T-cell (primary cell): ENCODE measurements at regions not wholly inside any gene's neighbourhood (a gene's known extent, or its start where the extent isn't known, plus 50 kb on each side); places are given as distances from the start of the nearest gene placed in this dataset.
"Not testable (repeated sequence)": the region's sequence is repeated elsewhere in the genome, so short reads cannot be mapped to it uniquely, and the experiment has no call there.

ENCODE experiments used
- ATAC-seq, 4 experiments: fragments of 200-7000 bp in 3 of 4; fragments of 150-1000 bp in 1 of 4; cut with Tn5 transposase; replicated peaks in 1 of 4; 1 replicate in 3 of 4; 2 replicates in 1 of 4; pipeline ENCODE4 v1.10.0; 2021; ENCODE audit warnings: moderate library complexity in 3 of 4, mild to moderate bottlenecking in 2 of 4, moderate number of reproducible peaks in 1 of 4
- CTCF ChIA-PET, 2 donors: fragments of 300-600 bp; sonication (Branson Sonifier 250); formaldehyde crosslinking; loops; one replicate each; lab custom pipeline; 2022; ENCODE audit warnings: antibody characterized with exemption in 2 of 2; lab: Charles Lee
- POLR2A ChIA-PET, 2 donors: fragments of 300-600 bp; sonication (Branson Sonifier 250); formaldehyde crosslinking; loops; one replicate each; lab custom pipeline; 2022; ENCODE audit warnings: antibody characterized with exemption in 2 of 2; lab: Charles Lee
- DNase-seq, 35 experiments: peaks; one replicate each; pipeline versions ENCODE4 v3.0.0 to v3.0.0-alpha.2; 2013 to 2023
- H3K27ac ChIP-seq: one replicate; pipeline ENCODE4 v1.5.1; 2013; ENCODE audit warnings: low read length
- H3K27me3 ChIP-seq, 2 experiments: replicated peaks in 1 of 2; 1 replicate in 1 of 2; 2 replicates in 1 of 2; pipeline versions ENCODE4 v1.6.1 to v1.7.0; 2013; ENCODE audit warnings: low read length in 1 of 2, mixed read lengths in 1 of 2; ENCODE audit not compliant: control insufficient read depth in 2 of 2, insufficient read depth in 2 of 2; ENCODE audit errors: extremely low read depth in 1 of 2
- H3K36me3 ChIP-seq, 2 donors: 1 replicate in 1 of 2; 2 replicates in 1 of 2; pipeline versions ENCODE4 v1.6.1 to v1.7.0; 2013; ENCODE audit warnings: low read length in 1 of 2; ENCODE audit not compliant: control insufficient read depth in 2 of 2, insufficient read depth in 1 of 2; ENCODE audit errors: extremely low read depth in 1 of 2
- H3K4me1 ChIP-seq, 2 experiments: 1 replicate in 1 of 2; 2 replicates in 1 of 2; pipeline versions ENCODE4 v1.6.1 to v1.7.0; 2013; ENCODE audit warnings: low read length in 2 of 2, mixed read lengths in 1 of 2; ENCODE audit not compliant: insufficient read depth in 2 of 2, control insufficient read depth in 1 of 2; ENCODE audit errors: extremely low read depth in 1 of 2
- H3K4me3 ChIP-seq, 2 donors: 1 replicate in 1 of 2; 2 replicates in 1 of 2; pipeline versions ENCODE4 v1.5.1 to v1.7.0; 2013; ENCODE audit warnings: mild to moderate bottlenecking in 2 of 2, low read length in 1 of 2, moderate library complexity in 1 of 2; ENCODE audit not compliant: control insufficient read depth in 1 of 2; ENCODE audit errors: extremely low read depth in 1 of 2
- H3K9me3 ChIP-seq: 2 replicates; pipeline ENCODE4 v1.7.0; 2013
- H3K27ac Mint-ChIP-seq, 2 donors: one replicate each; pipeline ENCODE4 v1.8.0; 2020 to 2021; ENCODE audit warnings: mild to moderate bottlenecking in 2 of 2, mixed read lengths in 2 of 2
- H3K27me3 Mint-ChIP-seq, 2 donors: one replicate each; pipeline ENCODE4 v1.8.0; 2021 to 2022; ENCODE audit warnings: mixed read lengths in 2 of 2
- H3K36me3 Mint-ChIP-seq: one replicate; pipeline ENCODE4 v1.8.0; 2021; ENCODE audit warnings: mixed read lengths
- H3K4me1 Mint-ChIP-seq, 3 donors: one replicate each; pipeline ENCODE4 v1.8.0; 2020 to 2022; ENCODE audit warnings: mixed read lengths in 3 of 3, mild to moderate bottlenecking in 1 of 3
- H3K4me3 Mint-ChIP-seq, 3 donors: one replicate each; pipeline ENCODE4 v1.8.0; 2020 to 2022; ENCODE audit warnings: mild to moderate bottlenecking in 3 of 3, mixed read lengths in 3 of 3, moderate library complexity in 3 of 3
- H3K9me3 Mint-ChIP-seq, 3 donors: one replicate each; pipeline ENCODE4 v1.8.0; 2020 to 2022; ENCODE audit warnings: mixed read lengths in 3 of 3
- WGBS: methylation state at CpG from one replicate; pipeline ENCODE4 v1.1.5; 2013; ENCODE audit warnings: missing lambda C conversion rate; ENCODE audit not compliant: insufficient coverage; 5-methylcytosine and 5-hydroxymethylcytosine counted together

DNA sequence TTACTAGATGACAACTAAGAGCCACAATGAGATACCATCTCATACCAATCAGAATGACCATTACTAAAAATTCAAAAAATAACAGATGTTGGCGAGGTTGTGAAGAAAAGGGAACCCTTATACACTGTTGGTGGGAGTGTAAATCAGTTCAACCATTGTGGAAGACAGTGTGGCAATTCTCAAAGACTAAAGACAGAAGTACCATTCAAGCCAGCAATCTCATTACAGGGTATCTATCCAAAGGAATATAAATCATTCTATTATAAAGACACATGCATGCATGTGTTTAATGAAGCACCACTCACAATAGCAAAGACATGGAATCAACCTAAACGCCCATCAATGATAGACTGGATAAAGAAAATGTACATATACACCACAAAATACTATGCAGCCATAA, 705.1 kb upstream of the ACVR2A start:
- H3K4me3 ChIP-seq, H3K27me3 Mint-ChIP-seq, ATAC-seq, H3K27me3 ChIP-seq, H3K27ac ChIP-seq, H3K4me1 ChIP-seq, H3K36me3 Mint-ChIP-seq, H3K36me3 ChIP-seq, H3K27ac Mint-ChIP-seq, H3K9me3 ChIP-seq, H3K4me3 Mint-ChIP-seq, DNase-seq, CTCF ChIA-PET, H3K4me1 Mint-ChIP-seq, POLR2A ChIA-PET, H3K9me3 Mint-ChIP-seq: not testable (repeated sequence)
- no CpG with 5 or more reads among the region's 2 CpGs for WGBS

GRCh38 chr2:147137711-147138110, 707.1 kb upstream of the ACVR2A start:
- ATAC-seq, result no peak
- no peaks in the 10 kb centered on the region for H3K27me3 Mint-ChIP-seq
- H3K9me3 ChIP-seq, result no peaks in the 10 kb centered on the region
- H3K27ac ChIP-seq, result no peak overlapping the region
- no peaks in the 10 kb centered on the region for H3K9me3 Mint-ChIP-seq
- 50% methylated on average over 1 of the region's 3 CpGs for WGBS
- no peaks in the 10 kb centered on the region for H3K4me1 Mint-ChIP-seq
- H3K27ac Mint-ChIP-seq, result no peak overlapping the region
- no peak overlapping the region for H3K4me3 ChIP-seq
- no peaks in the 10 kb centered on the region for H3K36me3 Mint-ChIP-seq
- no peaks in the 10 kb centered on the region for H3K36me3 ChIP-seq
- no peak overlapping the region for H3K4me3 Mint-ChIP-seq
- CTCF ChIA-PET, result no interaction called here
- no peak for DNase-seq
- H3K4me1 ChIP-seq, result no peaks in the 10 kb centered on the region
- POLR2A ChIA-PET, result no interaction called here
- no peaks in the 10 kb centered on the region for H3K27me3 ChIP-seq

DNA sequence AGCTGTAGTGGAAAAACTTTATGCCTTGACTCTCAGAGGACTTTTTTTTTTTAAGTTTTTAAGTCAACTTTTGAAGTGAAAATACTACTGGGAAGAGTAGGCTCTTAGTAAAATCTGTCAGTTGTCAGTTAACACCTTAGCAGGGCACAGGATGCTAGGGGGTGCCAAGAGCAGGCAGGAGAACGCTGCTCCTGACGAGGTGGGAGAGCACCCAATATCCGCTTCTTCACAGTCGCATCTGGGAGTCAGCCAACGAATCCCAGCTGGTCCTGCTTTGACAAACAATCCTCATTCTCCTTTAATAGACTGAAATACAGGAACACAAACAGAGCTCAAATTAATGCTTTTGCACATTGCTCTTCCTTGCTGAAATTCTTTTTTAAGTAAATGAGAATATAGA, 709.5 kb upstream of the ACVR2A start:
- no peak overlapping the region for H3K27ac Mint-ChIP-seq
- Histone ChIP-seq H3K27ac (no peak overlapping the region), H3K27me3 (no peaks in the 10 kb centered on the region), H3K36me3 (no peaks in the 10 kb centered on the region), H3K9me3 (no peaks in the 10 kb centered on the region), H3K4me1 (no peaks in the 10 kb centered on the region), H3K4me3 (no peak overlapping the region)
- DNase-seq, result no peak
- ChIA-PET CTCF (no interaction called here), POLR2A (no interaction called here)
- H3K36me3 Mint-ChIP-seq, result no peaks in the 10 kb centered on the region
- H3K4me1 Mint-ChIP-seq, result no peaks in the 10 kb centered on the region
- H3K4me3 Mint-ChIP-seq, result no peak overlapping the region
- ATAC-seq, result no peak
- H3K27me3 Mint-ChIP-seq, result no peaks in the 10 kb centered on the region
- 82% methylated on average over 3 of the region's 5 CpGs for WGBS
- no peaks in the 10 kb centered on the region for H3K9me3 Mint-ChIP-seq

DNA sequence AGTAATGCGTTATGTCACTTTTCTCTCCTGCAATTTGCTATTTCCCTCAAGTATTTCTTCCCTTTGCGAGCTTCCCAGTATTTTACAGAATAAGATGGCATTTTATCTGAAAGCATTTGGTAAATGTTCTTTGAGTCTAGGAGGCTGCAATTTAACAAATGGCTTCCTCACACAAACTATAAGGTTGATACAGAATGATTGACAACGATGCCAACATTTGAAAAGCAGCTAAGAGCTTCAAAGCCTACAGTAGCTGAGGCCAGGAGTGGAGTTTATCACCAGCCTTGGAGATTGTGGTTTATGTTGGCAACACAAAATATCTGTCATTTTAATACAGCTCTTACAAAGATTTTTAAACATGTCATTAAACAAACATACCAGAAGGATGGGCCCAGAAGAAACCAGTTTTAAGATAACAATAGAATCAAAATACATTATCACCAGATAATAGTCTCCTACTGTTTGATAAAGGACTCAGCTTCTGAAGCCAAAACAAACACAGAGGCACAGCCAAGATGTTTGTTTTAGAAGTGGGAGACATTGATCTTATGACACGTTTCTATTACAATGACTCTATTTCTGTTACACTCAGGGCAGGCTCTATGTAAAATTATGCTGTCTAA, 711.4 kb upstream of the ACVR2A start:
- Mint-ChIP-seq H3K4me3 (no peak overlapping the region), H3K27ac (no peak overlapping the region), H3K27me3 (no peaks in the 10 kb centered on the region), H3K9me3 (no peaks in the 10 kb centered on the region), H3K4me1 (no peaks in the 10 kb centered on the region), H3K36me3 (no peaks in the 10 kb centered on the region)
- DNase-seq (no peak), ATAC-seq (no peak)
- no peaks in the 10 kb centered on the region for H3K4me1 ChIP-seq
- H3K36me3 ChIP-seq, result no peaks in the 10 kb centered on the region
- ChIA-PET POLR2A (no interaction called here), CTCF (interaction anchor here in 1 of 2 donors (0.5 to 0.6 kb wide), 2 partner anchors 510 to 751 kb away, joined by 3 to 12 read pairs; no protein-coding TSS in a partner anchor)
- H3K9me3 ChIP-seq, result no peaks in the 10 kb centered on the region
- WGBS, result no CpG with 5 or more reads among the region's 4 CpGs
- H3K27ac ChIP-seq, result no peak overlapping the region
- no peak overlapping the region for H3K4me3 ChIP-seq
- no peaks in the 10 kb centered on the region for H3K27me3 ChIP-seq

- no peak overlapping the region for H3K27ac ChIP-seq
- no peaks in the 10 kb centered on the region for H3K4me1 ChIP-seq
- WGBS, result 92% methylated on average over 2 of the region's 2 CpGs
- DNase-seq (no peak), ATAC-seq (no peak)
- H3K36me3 ChIP-seq, result no peaks in the 10 kb centered on the region
- H3K27me3 ChIP-seq, result no peaks in the 10 kb centered on the region
- Mint-ChIP-seq H3K9me3 (peaks cover 9 to 23% (median 12%) of the 10 kb centered on the region in 3 donors), H3K27ac (no peak overlapping the region), H3K4me3 (no peak overlapping the region), H3K4me1 (no peaks in the 10 kb centered on the region), H3K36me3 (no peaks in the 10 kb centered on the region), H3K27me3 (no peaks in the 10 kb centered on the region)
- CTCF ChIA-PET, result no interaction called here
- POLR2A ChIA-PET, result no interaction called here
- no peaks in the 10 kb centered on the region for H3K9me3 ChIP-seq
- no peak overlapping the region for H3K4me3 ChIP-seq
These were observed 719.7 kb upstream of the ACVR2A start for GRCh38 chr2:147125145-147125544.

DNA sequence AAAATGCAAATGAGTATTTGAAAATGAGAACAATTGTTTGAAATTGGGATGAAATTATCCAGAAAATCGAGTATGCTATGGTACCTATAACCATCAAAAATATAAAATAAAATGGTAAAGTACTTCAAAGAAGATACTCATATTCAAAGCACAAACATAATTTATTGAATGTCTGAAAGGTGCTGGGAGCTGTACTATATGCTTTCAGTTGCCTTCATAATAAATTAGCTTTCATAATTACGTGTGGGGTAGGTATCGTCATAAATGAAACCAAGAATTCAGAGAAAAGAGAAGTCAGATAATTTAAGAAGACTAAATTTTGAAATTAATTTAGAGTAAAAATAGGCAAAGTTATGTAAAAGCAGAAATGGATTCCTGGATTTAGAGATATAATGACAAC, 721.9 kb upstream of the ACVR2A start:
- H3K9me3 Mint-ChIP-seq, result peaks cover 9 to 23% (median 12%) of the 10 kb centered on the region in 3 donors
- no peaks in the 10 kb centered on the region for H3K4me1 ChIP-seq
- no peaks in the 10 kb centered on the region for H3K9me3 ChIP-seq
- no peak overlapping the region for H3K27ac Mint-ChIP-seq
- no peak for ATAC-seq
- ChIA-PET POLR2A (interaction anchor here in 1 of 2 donors (0.5 kb wide), 1 partner anchor 1311 kb away, joined by 3 read pairs; no protein-coding TSS in a partner anchor), CTCF (no interaction called here)
- no peak overlapping the region for H3K4me3 Mint-ChIP-seq
- no peaks in the 10 kb centered on the region for H3K36me3 ChIP-seq
- no peaks in the 10 kb centered on the region for H3K27me3 Mint-ChIP-seq
- no peak overlapping the region for H3K4me3 ChIP-seq
- no peaks in the 10 kb centered on the region for H3K27me3 ChIP-seq
- no peaks in the 10 kb centered on the region for H3K36me3 Mint-ChIP-seq
- DNase-seq, result no peak
- no peaks in the 10 kb centered on the region for H3K4me1 Mint-ChIP-seq
- H3K27ac ChIP-seq, result no peak overlapping the region
- WGBS, result no CpG with 5 or more reads among the region's 3 CpGs

DNA sequence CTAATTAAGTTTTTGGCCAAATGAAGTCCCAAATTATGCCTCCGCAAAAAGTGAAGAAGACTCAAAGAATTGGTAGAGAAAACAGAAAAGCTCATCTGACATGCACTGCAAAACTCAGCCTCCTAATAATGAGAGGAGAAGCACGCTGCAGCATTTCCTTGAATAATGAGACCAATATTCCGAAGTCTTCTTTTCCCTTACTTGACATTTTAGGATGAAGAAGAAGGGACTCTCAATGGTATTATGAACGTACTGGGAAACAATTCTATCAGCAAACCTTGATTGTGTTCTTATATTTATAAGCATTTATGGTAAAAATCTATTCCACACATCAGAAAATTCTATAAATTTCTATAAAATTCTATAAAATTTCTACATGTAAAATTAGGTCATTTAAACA, 733.9 kb upstream of the ACVR2A start:
- Histone ChIP-seq H3K4me3 (no peak overlapping the region), H3K9me3 (no peaks in the 10 kb centered on the region), H3K27ac (no peak overlapping the region), H3K27me3 (no peaks in the 10 kb centered on the region), H3K36me3 (no peaks in the 10 kb centered on the region), H3K4me1 (no peaks in the 10 kb centered on the region)
- ATAC-seq (no peak), DNase-seq (no peak)
- ChIA-PET CTCF (no interaction called here), POLR2A (no interaction called here)
- no peak overlapping the region for H3K27ac Mint-ChIP-seq
- H3K4me1 Mint-ChIP-seq, result no peaks in the 10 kb centered on the region
- H3K36me3 Mint-ChIP-seq, result no peaks in the 10 kb centered on the region
- H3K4me3 Mint-ChIP-seq, result no peak overlapping the region
- H3K27me3 Mint-ChIP-seq, result no peaks in the 10 kb centered on the region
- no peaks in the 10 kb centered on the region for H3K9me3 Mint-ChIP-seq
- WGBS, result no CpG with 5 or more reads among the region's 4 CpGs
